Psoas muscle (tissue), 7 donors: ENCODE measurements at regions not wholly inside any gene's neighbourhood (a gene's known extent, or its start where the extent isn't known, plus 50 kb on each side); places are given as distances from the start of the nearest gene placed in this dataset.

Source experiments
- ATAC-seq, 4 donors: fragments of 200-7000 bp; cut with Tn5 transposase; one replicate each; pipeline ENCODE4 v1.9.1; 2020; ENCODE audit warnings: moderate library complexity in 3 of 4, mild to moderate bottlenecking in 2 of 4
- DNase-seq, 2 donors: peaks; one replicate each; pipeline ENCODE4 v3.0.0-alpha.2; 2020
- H3K27ac ChIP-seq: fragments of 200-600 bp; one replicate; pipeline ENCODE4 v1.8.0; 2022
- H3K27me3 ChIP-seq, 3 donors: fragments of 200-600 bp in 1 of 3; one replicate each; pipeline versions ENCODE4 v1.6.1 to v1.8.0; 2013 to 2022; ENCODE audit warnings: low read length in 2 of 3, mild to moderate bottlenecking in 2 of 3, moderate library complexity in 1 of 3; ENCODE audit not compliant: insufficient read depth in 3 of 3
- H3K36me3 ChIP-seq, 2 donors: fragments of 200-600 bp in 1 of 2; one replicate each; pipeline versions ENCODE4 v1.6.1 to v1.8.0; 2013 to 2022; ENCODE audit warnings: low read depth in 1 of 2, mild to moderate bottlenecking in 1 of 2, moderate library complexity in 1 of 2; ENCODE audit not compliant: insufficient read depth in 1 of 2
- H3K4me1 ChIP-seq: fragments of 200-600 bp; one replicate; pipeline ENCODE4 v1.8.0; 2022
- H3K4me3 ChIP-seq: fragments of 200-600 bp; one replicate; pipeline ENCODE4 v1.8.0; 2022; ENCODE audit warnings: mild to moderate bottlenecking
- H3K9me3 ChIP-seq: fragments of 200-600 bp; one replicate; pipeline ENCODE4 v1.8.0; 2022
- CTCF ChIP-seq: fragments of 200-600 bp; IDR thresholded peaks from one replicate; pipeline ENCODE4 v1.8.0; 2022; ENCODE audit warnings: antibody characterized with exemption
- WGBS, 3 donors: extraction: QIAGEN DNeasy Blood & Tissue Kit; methylation state at CpG; one replicate each; pipeline versions ENCODE4 v1.1.6 to v1.1.7; 2013; 5-methylcytosine and 5-hydroxymethylcytosine counted together
- intact Hi-C, 2 donors: fragments of 100-400 bp; cut with DNase I; formaldehyde crosslinking; loops; one replicate each; pipeline versions ENCODE4 v1.11.0 to v1.14.2; 2022
- donor health status: healthy with polysubstance abuse.
- donor health status: DM: no; HTN: no; CAD: no; lungs with moderate emphysema.
- donor health status: Bipolar disorder and iron deficiency.
- donor health status: healthy.
- donor health status: DM: yes; HTN: yes; CAD: no.
- donor health status: DM: no; HTN: no; CAD: no.
- donor health status: DM: yes; HTN: yes; CAD: no.

- H3K27ac ChIP-seq: no peak overlapping the region
- H3K36me3 ChIP-seq: no peaks in the 10 kb centered on the region
- H3K4me3 ChIP-seq: no peak overlapping the region
- H3K27me3 ChIP-seq: no peaks in the 10 kb centered on the region
- intact Hi-C loops: no loop called here
- no peak for ATAC-seq
- DNase-seq: no peak
- no peaks in the 10 kb centered on the region for H3K9me3 ChIP-seq
- H3K4me1 ChIP-seq: no peaks in the 10 kb centered on the region
- WGBS, 3 donors: 83 to 89% (median 85%) methylated on average over 10 of the region's 10 CpGs
- TF ChIP-seq CTCF: no peak
Measured at GRCh38 chr21:35791541-35792325, 268.6 kb downstream of the SETD4 start.

GRCh38 chr21:35783721-35784120, 276.6 kb downstream of the SETD4 start:
- H3K9me3 ChIP-seq: no peaks in the 10 kb centered on the region
- TF ChIP-seq CTCF: no peak
- intact Hi-C loops: no loop called here
- H3K4me3 ChIP-seq: no peak overlapping the region
- ATAC-seq: no peak
- H3K36me3 ChIP-seq: no peaks in the 10 kb centered on the region
- DNase-seq: no peak
- peaks cover 5% of the 10 kb centered on the region for H3K4me1 ChIP-seq
- H3K27me3 ChIP-seq: peaks cover 0 to 5% (median 0%) of the 10 kb centered on the region in 3 donors
- H3K27ac ChIP-seq: no peak overlapping the region

GRCh38 chr21:35782667-35783066, 277.7 kb downstream of the SETD4 start:
- DNase-seq (no peak), ATAC-seq (no peak)
- TF ChIP-seq CTCF: no peak
- Histone ChIP-seq H3K9me3 (no peaks in the 10 kb centered on the region), H3K4me1 (peaks cover 5% of the 10 kb centered on the region), H3K27me3 (peaks cover 0 to 5% (median 0%) of the 10 kb centered on the region in 3 donors), H3K4me3 (no peak overlapping the region), H3K36me3 (no peaks in the 10 kb centered on the region), H3K27ac (no peak overlapping the region)
- intact Hi-C loops: no loop called here

- Histone ChIP-seq H3K27me3 (peaks cover 0 to 5% (median 0%) of the 10 kb centered on the region in 3 donors), H3K27ac (no peak overlapping the region), H3K36me3 (no peaks in the 10 kb centered on the region), H3K9me3 (no peaks in the 10 kb centered on the region), H3K4me1 (peaks cover 5% of the 10 kb centered on the region), H3K4me3 (no peak overlapping the region)
- ATAC-seq (no peak), DNase-seq (no peak)
- 79 to 83% (median 81%) methylated on average over 4 of the region's 4 CpGs for WGBS, 3 donors
- no peak for TF ChIP-seq CTCF
- intact Hi-C loops: no loop called here
Measured at GRCh38 chr21:35780983-35781382, 279.3 kb downstream of the SETD4 start.
